Omental fat pad (tissue), 3 donors: ENCODE measurements at regions not wholly inside any gene's neighbourhood (a gene's known extent, or its start where the extent isn't known, plus 50 kb on each side); places are given as distances from the start of the nearest gene placed in this dataset. TPM values are rescaled to one million over a fixed set of nuclear protein-coding genes. Genes with fewer than 3 reads are reported as not detected.

ENCODE experiments used
- ATAC-seq: fragments of 150-250 bp; one replicate; pipeline ENCODE4 v1.9.1; 2016; ENCODE audit warnings: mild to moderate bottlenecking, moderate library complexity; ENCODE audit not compliant: low FRiP score
- DNase-seq: peaks from one replicate; pipeline ENCODE4 v3.0.0-alpha.2; 2019; ENCODE audit warnings: low spot score
- CTCF ChIP-seq, 3 donors: fragments of 450-650 bp; IDR thresholded peaks; one replicate each; pipeline ENCODE4 v1.5.1; 2016 to 2017; ENCODE audit warnings: antibody characterized with exemption in 3 of 3, mild to moderate bottlenecking in 3 of 3, moderate library complexity in 2 of 3
- small RNA-seq: library from RNA; depleted of rRNA; stranded (forward); fragments of <200 nt; gene quantifications from one replicate; pipeline ENCODE3, GENCODE V24; 2016

- ATAC-seq = no peak
- no peak for TF ChIP-seq CTCF (IDR thresholded peaks at IDR 0.05)
Measured at GRCh38 chr1:168371477-168371876, 90.8 kb downstream of the TBX19 start.

GRCh38 chr1:168370586-168370985, 89.9 kb downstream of the TBX19 start:
- TF ChIP-seq CTCF (IDR thresholded peaks at IDR 0.05) = no peak
- DNase-seq = no peak
- ATAC-seq = no peak

More at GRCh38 chr1:168371477-168371876, 90.8 kb downstream of the TBX19 start:
- no peak for DNase-seq

- DNase-seq (no peak), ATAC-seq (no peak)
- TF ChIP-seq CTCF (IDR thresholded peaks at IDR 0.05) = no peak
Measured at GRCh38 chr1:168369655-168370054, 89.0 kb downstream of the TBX19 start.

- ATAC-seq (no peak), DNase-seq (no peak)
- no peak for TF ChIP-seq CTCF (IDR thresholded peaks at IDR 0.05)
Measured at GRCh38 chr1:168368131-168368530, 87.5 kb downstream of the TBX19 start.

- TF ChIP-seq CTCF (IDR thresholded peaks at IDR 0.05) = no peak
- DNase-seq (no peak), ATAC-seq (no peak)
Measured at GRCh38 chr1:168365719-168366479, 85.2 kb downstream of the TBX19 start.

Small RNA genes in the stretch of these regions (small RNA-seq; reads per million reads assigned to genes)
- not detected for gene MIR557
